WTC11 (cell line): ENCODE measurements at regions not wholly inside any gene's neighbourhood (a gene's known extent, or its start where the extent isn't known, plus 50 kb on each side); places are given as distances from the start of the nearest gene placed in this dataset.

Experiments
- ATAC-seq: fragments of 200-7000 bp; cut with Tn5 transposase; 2 replicates; pipeline ENCODE4 v1.10.0; 2021; ENCODE audit warnings: mild to moderate bottlenecking, moderate library complexity
- CTCF ChIA-PET: fragments of 300-600 bp; sonication (Branson Sonifier 250); formaldehyde crosslinking; loops from one replicate; lab custom pipeline; 2021; ENCODE audit warnings: antibody characterized with exemption; lab: Charles Lee
- POLR2A ChIA-PET: fragments of 350-600 bp; sonication (Branson Sonifier 250); formaldehyde crosslinking; loops from one replicate; lab custom pipeline; 2021; ENCODE audit warnings: antibody characterized with exemption; lab: Charles Lee
- DNase-seq: peaks from one replicate; pipeline ENCODE4 v3.0.0; 2021; ENCODE audit warnings: low spot score
- H3K27ac Mint-ChIP-seq: 2 replicates; pipeline ENCODE4 v1.8.0; 2021; ENCODE audit warnings: mixed read lengths
- H3K27me3 Mint-ChIP-seq: 2 replicates; pipeline ENCODE4 v1.8.0; 2021; ENCODE audit warnings: low read depth, mild to moderate bottlenecking, moderate library complexity, mixed read lengths
- H3K36me3 Mint-ChIP-seq: 2 replicates; pipeline ENCODE4 v1.8.0; 2021; ENCODE audit warnings: mixed read lengths
- H3K4me1 Mint-ChIP-seq: 2 replicates; pipeline ENCODE4 v1.8.0; 2022; ENCODE audit warnings: mixed read lengths
- H3K4me3 Mint-ChIP-seq: 2 replicates; pipeline ENCODE4 v1.8.0; 2021; ENCODE audit warnings: mild to moderate bottlenecking, moderate library complexity, mixed read lengths
- H3K9me3 Mint-ChIP-seq: 2 replicates; pipeline ENCODE4 v1.8.0; 2021; ENCODE audit warnings: mixed read lengths
- CBFB ChIP-seq: sonication (generic); formaldehyde crosslinking; IDR thresholded peaks from 2 replicates; pipeline ENCODE4 v1.8.1; 2022; ENCODE audit warnings: mild to moderate bottlenecking, low read depth, missing genetic modification reagents
- CREB1 ChIP-seq: sonication (generic); formaldehyde crosslinking; IDR thresholded peaks from 2 replicates; pipeline ENCODE4 v1.8.0; 2023; ENCODE audit warnings: mild to moderate bottlenecking, missing genetic modification reagents
- MYBL2 ChIP-seq: sonication (generic); formaldehyde crosslinking; IDR thresholded peaks from 2 replicates; pipeline ENCODE4 v1.8.1; 2023; ENCODE audit warnings: mild to moderate bottlenecking, moderate library complexity, missing genetic modification reagents
- NR3C1 ChIP-seq: sonication (generic); formaldehyde crosslinking; conservative IDR thresholded peaks from 2 replicates; pipeline ENCODE4 v1.8.1; 2023; ENCODE audit warnings: low read depth, mild to moderate bottlenecking, missing genetic modification reagents
- RELA ChIP-seq: sonication (generic); formaldehyde crosslinking; IDR thresholded peaks from 2 replicates; pipeline ENCODE4 v1.8.1; 2022; ENCODE audit warnings: missing genetic modification reagents, mild to moderate bottlenecking, borderline replicate concordance
- SMAD3 ChIP-seq: sonication (generic); formaldehyde crosslinking; IDR thresholded peaks from 2 replicates; pipeline ENCODE4 v1.8.0; 2022; ENCODE audit warnings: missing genetic modification reagents, mild to moderate bottlenecking, borderline replicate concordance
- TEAD1 ChIP-seq: sonication (generic); formaldehyde crosslinking; IDR thresholded peaks from 2 replicates; pipeline ENCODE4 v1.8.0; 2022; ENCODE audit warnings: mild to moderate bottlenecking, missing genetic modification reagents
- TP53 ChIP-seq: sonication (generic); formaldehyde crosslinking; IDR thresholded peaks from 2 replicates; pipeline ENCODE4 v1.8.1; 2023; ENCODE audit warnings: mild to moderate bottlenecking, missing genetic modification reagents
- ZNF138 ChIP-seq: sonication (generic); formaldehyde crosslinking; conservative IDR thresholded peaks from 2 replicates; pipeline ENCODE4 v1.8.1; 2022; ENCODE audit warnings: mild to moderate bottlenecking, moderate library complexity, missing genetic modification reagents
- ZNF263 ChIP-seq: sonication (generic); formaldehyde crosslinking; IDR thresholded peaks from 2 replicates; pipeline ENCODE4 v1.8.1; 2022; ENCODE audit warnings: low read depth, mild to moderate bottlenecking, moderate library complexity, missing genetic modification reagents
- TF ChIP-seq, protein P1 (sequence below): fragments of 250-450 bp; sonication (Bioruptor Pico); IDR thresholded peaks from 2 replicates; pipeline ENCODE4 v1.9.0; 2021; ENCODE audit warnings: mild to moderate bottlenecking, borderline replicate concordance
- TF ChIP-seq, protein P2 (sequence below): fragments of 250-450 bp; sonication (Bioruptor Pico); IDR thresholded peaks from 2 replicates; pipeline ENCODE4 v1.9.0; 2021; ENCODE audit warnings: mild to moderate bottlenecking
- TF ChIP-seq, protein P3 (sequence below): sonication (generic); formaldehyde crosslinking; conservative IDR thresholded peaks from 2 replicates; pipeline ENCODE4 v1.8.1; 2023; ENCODE audit warnings: mild to moderate bottlenecking, low read depth, missing genetic modification reagents, moderate library complexity
- TF ChIP-seq, protein P4 (sequence below): sonication (generic); formaldehyde crosslinking; IDR thresholded peaks from 2 replicates; pipeline ENCODE4 v1.8.0; 2022; ENCODE audit warnings: mild to moderate bottlenecking, missing genetic modification reagents
- TF ChIP-seq, protein P5 (sequence below): sonication (generic); formaldehyde crosslinking; IDR thresholded peaks from 2 replicates; pipeline ENCODE4 v1.8.1; 2023; ENCODE audit warnings: mild to moderate bottlenecking, missing genetic modification reagents, moderate library complexity
- TF ChIP-seq, protein P6 (sequence below): sonication (generic); formaldehyde crosslinking; IDR thresholded peaks from 2 replicates; pipeline ENCODE4 v1.8.1; 2022; ENCODE audit warnings: missing genetic modification reagents, borderline replicate concordance
- TF ChIP-seq, protein P7 (sequence below): sonication (generic); formaldehyde crosslinking; conservative IDR thresholded peaks from 2 replicates; pipeline ENCODE4 v1.8.1; 2022; ENCODE audit warnings: mild to moderate bottlenecking, missing genetic modification reagents

DNA sequence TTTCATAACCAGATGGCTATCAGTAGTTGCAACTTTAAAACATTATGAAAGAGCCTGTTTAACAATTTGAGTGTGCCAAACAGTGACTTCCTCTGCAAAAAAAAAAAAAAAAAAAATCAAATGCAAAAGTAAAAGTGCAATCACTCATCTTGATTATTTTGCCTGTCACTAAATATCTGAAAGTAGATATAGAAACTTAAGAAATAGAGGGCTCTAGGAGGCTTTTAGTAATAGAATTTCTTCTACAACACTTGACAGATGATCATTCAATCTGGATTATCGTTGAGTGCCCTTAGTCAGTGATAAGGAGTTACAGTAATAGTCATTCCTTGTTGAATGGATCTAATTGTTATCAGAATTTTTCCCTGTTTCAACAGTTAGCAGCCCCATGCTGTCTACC, 101.8 kb downstream of the CETN3 start:
- ATAC-seq: no peak
- TF ChIP-seq TEAD1 (CRISPR knock-in tag) (no peak), TP53 (CRISPR knock-in tag) (no peak), MYBL2 (CRISPR knock-in tag) (no peak)
- TF ChIP-seq, protein P1, sequence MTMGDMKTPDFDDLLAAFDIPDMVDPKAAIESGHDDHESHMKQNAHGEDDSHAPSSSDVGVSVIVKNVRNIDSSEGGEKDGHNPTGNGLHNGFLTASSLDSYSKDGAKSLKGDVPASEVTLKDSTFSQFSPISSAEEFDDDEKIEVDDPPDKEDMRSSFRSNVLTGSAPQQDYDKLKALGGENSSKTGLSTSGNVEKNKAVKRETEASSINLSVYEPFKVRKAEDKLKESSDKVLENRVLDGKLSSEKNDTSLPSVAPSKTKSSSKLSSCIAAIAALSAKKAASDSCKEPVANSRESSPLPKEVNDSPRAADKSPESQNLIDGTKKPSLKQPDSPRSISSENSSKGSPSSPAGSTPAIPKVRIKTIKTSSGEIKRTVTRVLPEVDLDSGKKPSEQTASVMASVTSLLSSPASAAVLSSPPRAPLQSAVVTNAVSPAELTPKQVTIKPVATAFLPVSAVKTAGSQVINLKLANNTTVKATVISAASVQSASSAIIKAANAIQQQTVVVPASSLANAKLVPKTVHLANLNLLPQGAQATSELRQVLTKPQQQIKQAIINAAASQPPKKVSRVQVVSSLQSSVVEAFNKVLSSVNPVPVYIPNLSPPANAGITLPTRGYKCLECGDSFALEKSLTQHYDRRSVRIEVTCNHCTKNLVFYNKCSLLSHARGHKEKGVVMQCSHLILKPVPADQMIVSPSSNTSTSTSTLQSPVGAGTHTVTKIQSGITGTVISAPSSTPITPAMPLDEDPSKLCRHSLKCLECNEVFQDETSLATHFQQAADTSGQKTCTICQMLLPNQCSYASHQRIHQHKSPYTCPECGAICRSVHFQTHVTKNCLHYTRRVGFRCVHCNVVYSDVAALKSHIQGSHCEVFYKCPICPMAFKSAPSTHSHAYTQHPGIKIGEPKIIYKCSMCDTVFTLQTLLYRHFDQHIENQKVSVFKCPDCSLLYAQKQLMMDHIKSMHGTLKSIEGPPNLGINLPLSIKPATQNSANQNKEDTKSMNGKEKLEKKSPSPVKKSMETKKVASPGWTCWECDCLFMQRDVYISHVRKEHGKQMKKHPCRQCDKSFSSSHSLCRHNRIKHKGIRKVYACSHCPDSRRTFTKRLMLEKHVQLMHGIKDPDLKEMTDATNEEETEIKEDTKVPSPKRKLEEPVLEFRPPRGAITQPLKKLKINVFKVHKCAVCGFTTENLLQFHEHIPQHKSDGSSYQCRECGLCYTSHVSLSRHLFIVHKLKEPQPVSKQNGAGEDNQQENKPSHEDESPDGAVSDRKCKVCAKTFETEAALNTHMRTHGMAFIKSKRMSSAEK: no peak
- Mint-ChIP-seq H3K4me1 (peaks cover 30% of the 10 kb centered on the region), H3K27me3 (no peaks in the 10 kb centered on the region), H3K36me3 (no peaks in the 10 kb centered on the region), H3K9me3 (no peaks in the 10 kb centered on the region), H3K27ac (no peak overlapping the region), H3K4me3 (no peak overlapping the region)
- ChIA-PET POLR2A (no interaction called here), CTCF (no interaction called here)
- DNase-seq: no peak

DNA sequence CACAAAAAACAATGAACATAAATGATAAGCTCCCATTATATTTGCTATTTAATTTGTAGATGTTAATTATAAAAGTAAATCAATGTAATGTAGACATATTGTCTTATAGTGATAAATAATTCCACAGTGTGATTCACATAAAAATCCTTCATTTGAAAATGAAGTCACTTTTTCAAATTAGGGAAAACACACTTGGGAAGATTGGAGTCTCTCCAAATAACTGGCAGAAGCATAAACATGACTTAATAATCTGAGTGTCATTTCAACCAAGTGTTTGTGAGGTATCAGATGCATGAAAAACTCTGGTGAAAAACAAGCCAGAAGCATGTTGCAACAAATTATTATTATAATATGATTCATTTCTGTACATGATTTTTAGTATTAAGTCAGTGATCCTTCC, 102.2 kb downstream of the CETN3 start:
- ChIA-PET CTCF (no interaction called here), POLR2A (no interaction called here)
- Mint-ChIP-seq H3K4me3 (no peak overlapping the region), H3K27ac (no peak overlapping the region), H3K36me3 (no peaks in the 10 kb centered on the region), H3K4me1 (peaks cover 30% of the 10 kb centered on the region), H3K9me3 (no peaks in the 10 kb centered on the region), H3K27me3 (no peaks in the 10 kb centered on the region)
- ATAC-seq (no peak), DNase-seq (no peak)
- TF ChIP-seq CBFB (CRISPR knock-in tag): no peak
- TF ChIP-seq, protein P1: no peak
- TF ChIP-seq RELA (CRISPR knock-in tag): no peak
- no peak for TF ChIP-seq NR3C1
- no peak for TF ChIP-seq TP53 (CRISPR knock-in tag)
- TF ChIP-seq, protein P2, sequence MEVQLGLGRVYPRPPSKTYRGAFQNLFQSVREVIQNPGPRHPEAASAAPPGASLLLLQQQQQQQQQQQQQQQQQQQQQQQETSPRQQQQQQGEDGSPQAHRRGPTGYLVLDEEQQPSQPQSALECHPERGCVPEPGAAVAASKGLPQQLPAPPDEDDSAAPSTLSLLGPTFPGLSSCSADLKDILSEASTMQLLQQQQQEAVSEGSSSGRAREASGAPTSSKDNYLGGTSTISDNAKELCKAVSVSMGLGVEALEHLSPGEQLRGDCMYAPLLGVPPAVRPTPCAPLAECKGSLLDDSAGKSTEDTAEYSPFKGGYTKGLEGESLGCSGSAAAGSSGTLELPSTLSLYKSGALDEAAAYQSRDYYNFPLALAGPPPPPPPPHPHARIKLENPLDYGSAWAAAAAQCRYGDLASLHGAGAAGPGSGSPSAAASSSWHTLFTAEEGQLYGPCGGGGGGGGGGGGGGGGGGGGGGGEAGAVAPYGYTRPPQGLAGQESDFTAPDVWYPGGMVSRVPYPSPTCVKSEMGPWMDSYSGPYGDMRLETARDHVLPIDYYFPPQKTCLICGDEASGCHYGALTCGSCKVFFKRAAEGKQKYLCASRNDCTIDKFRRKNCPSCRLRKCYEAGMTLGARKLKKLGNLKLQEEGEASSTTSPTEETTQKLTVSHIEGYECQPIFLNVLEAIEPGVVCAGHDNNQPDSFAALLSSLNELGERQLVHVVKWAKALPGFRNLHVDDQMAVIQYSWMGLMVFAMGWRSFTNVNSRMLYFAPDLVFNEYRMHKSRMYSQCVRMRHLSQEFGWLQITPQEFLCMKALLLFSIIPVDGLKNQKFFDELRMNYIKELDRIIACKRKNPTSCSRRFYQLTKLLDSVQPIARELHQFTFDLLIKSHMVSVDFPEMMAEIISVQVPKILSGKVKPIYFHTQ (CRISPR knock-in tag): no peak
- TF ChIP-seq, protein P3, sequence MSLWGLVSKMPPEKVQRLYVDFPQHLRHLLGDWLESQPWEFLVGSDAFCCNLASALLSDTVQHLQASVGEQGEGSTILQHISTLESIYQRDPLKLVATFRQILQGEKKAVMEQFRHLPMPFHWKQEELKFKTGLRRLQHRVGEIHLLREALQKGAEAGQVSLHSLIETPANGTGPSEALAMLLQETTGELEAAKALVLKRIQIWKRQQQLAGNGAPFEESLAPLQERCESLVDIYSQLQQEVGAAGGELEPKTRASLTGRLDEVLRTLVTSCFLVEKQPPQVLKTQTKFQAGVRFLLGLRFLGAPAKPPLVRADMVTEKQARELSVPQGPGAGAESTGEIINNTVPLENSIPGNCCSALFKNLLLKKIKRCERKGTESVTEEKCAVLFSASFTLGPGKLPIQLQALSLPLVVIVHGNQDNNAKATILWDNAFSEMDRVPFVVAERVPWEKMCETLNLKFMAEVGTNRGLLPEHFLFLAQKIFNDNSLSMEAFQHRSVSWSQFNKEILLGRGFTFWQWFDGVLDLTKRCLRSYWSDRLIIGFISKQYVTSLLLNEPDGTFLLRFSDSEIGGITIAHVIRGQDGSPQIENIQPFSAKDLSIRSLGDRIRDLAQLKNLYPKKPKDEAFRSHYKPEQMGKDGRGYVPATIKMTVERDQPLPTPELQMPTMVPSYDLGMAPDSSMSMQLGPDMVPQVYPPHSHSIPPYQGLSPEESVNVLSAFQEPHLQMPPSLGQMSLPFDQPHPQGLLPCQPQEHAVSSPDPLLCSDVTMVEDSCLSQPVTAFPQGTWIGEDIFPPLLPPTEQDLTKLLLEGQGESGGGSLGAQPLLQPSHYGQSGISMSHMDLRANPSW: no peak
- TF ChIP-seq CREB1: no peak
- no peak for TF ChIP-seq ZNF263
- TF ChIP-seq, protein P4, sequence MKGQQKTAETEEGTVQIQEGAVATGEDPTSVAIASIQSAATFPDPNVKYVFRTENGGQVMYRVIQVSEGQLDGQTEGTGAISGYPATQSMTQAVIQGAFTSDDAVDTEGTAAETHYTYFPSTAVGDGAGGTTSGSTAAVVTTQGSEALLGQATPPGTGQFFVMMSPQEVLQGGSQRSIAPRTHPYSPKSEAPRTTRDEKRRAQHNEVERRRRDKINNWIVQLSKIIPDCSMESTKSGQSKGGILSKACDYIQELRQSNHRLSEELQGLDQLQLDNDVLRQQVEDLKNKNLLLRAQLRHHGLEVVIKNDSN (CRISPR knock-in tag): no peak
- TF ChIP-seq, protein P5, sequence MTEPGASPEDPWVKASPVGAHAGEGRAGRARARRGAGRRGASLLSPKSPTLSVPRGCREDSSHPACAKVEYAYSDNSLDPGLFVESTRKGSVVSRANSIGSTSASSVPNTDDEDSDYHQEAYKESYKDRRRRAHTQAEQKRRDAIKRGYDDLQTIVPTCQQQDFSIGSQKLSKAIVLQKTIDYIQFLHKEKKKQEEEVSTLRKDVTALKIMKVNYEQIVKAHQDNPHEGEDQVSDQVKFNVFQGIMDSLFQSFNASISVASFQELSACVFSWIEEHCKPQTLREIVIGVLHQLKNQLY (CRISPR knock-in tag): no peak
- TF ChIP-seq, protein P6, sequence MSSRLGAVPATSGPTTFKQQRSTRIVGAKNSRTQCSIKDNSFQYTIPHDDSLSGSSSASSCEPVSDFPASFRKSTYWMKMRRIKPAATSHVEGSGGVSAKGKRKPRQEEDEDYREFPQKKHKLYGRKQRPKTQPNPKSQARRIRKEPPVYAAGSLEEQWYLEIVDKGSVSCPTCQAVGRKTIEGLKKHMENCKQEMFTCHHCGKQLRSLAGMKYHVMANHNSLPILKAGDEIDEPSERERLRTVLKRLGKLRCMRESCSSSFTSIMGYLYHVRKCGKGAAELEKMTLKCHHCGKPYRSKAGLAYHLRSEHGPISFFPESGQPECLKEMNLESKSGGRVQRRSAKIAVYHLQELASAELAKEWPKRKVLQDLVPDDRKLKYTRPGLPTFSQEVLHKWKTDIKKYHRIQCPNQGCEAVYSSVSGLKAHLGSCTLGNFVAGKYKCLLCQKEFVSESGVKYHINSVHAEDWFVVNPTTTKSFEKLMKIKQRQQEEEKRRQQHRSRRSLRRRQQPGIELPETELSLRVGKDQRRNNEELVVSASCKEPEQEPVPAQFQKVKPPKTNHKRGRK (CRISPR knock-in tag): no peak
- no peak for TF ChIP-seq SMAD3 (CRISPR knock-in tag)
- TF ChIP-seq ZNF138 (CRISPR knock-in tag): no peak
- TF ChIP-seq, protein P7, sequence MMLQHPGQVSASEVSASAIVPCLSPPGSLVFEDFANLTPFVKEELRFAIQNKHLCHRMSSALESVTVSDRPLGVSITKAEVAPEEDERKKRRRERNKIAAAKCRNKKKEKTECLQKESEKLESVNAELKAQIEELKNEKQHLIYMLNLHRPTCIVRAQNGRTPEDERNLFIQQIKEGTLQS: no peak
